H1 (cell line): ENCODE measurements at regions not wholly inside any gene's neighbourhood (a gene's known extent, or its start where the extent isn't known, plus 50 kb on each side); places are given as distances from the start of the nearest gene placed in this dataset.

Experiments
- CTCF ChIA-PET: fragments of 300-600 bp; sonication (Branson Sonifier 250); formaldehyde crosslinking; loops from one replicate; lab custom pipeline; 2021; ENCODE audit not compliant: partially characterized antibody; lab: Charles Lee
- POLR2A ChIA-PET: fragments of 300-600 bp; sonication (Branson Sonifier 250); formaldehyde crosslinking; loops from one replicate; lab custom pipeline; 2021; ENCODE audit warnings: inconsistent platforms; ENCODE audit not compliant: partially characterized antibody; lab: Charles Lee
- DNase-seq, 2 experiments: peaks; one replicate each; pipeline versions ENCODE4 v3.0.0 to v3.0.0-alpha.2; 2010 to 2022; ENCODE audit warnings: low spot score in 2 of 2, low read depth in 1 of 2, mixed read lengths in 1 of 2
- FAIRE-seq: peaks from 2 replicates; lab custom pipeline; 2011; peaks lifted over from hg19 to GRCh38; lab: Jason Lieb, UNC
- H2AFZ ChIP-seq: 2 replicates; pipeline ENCODE4 v1.8.1; 2012; ENCODE audit warnings: low read length, inconsistent platforms
- H2AK5ac ChIP-seq: 2 replicates; pipeline ENCODE4 v1.6.1; 2013; ENCODE audit warnings: low read depth, low read length
- H2BK120ac ChIP-seq: replicated peaks from 2 replicates; pipeline ENCODE3; 2013; ENCODE audit warnings: low read depth, low read length, inconsistent platforms
- H2BK12ac ChIP-seq: 2 replicates; pipeline ENCODE4 v1.6.1; 2013; ENCODE audit warnings: low read depth, low read length
- H2BK15ac ChIP-seq: 2 replicates; pipeline ENCODE4 v1.6.1; 2013; ENCODE audit warnings: low read length
- H2BK20ac ChIP-seq: 2 replicates; pipeline ENCODE4 v1.6.1; 2013; ENCODE audit warnings: low read length
- H2BK5ac ChIP-seq: 2 replicates; pipeline ENCODE4 v1.6.1; 2013; ENCODE audit warnings: low read depth, low read length
- H3K14ac ChIP-seq: 2 replicates; pipeline ENCODE4 v1.6.1; 2013; ENCODE audit warnings: inconsistent platforms; ENCODE audit not compliant: insufficient read length
- H3K18ac ChIP-seq: 2 replicates; pipeline ENCODE4 v1.6.1; 2013; ENCODE audit warnings: low read length; ENCODE audit errors: extremely low read depth
- H3K23ac ChIP-seq: 2 replicates; pipeline ENCODE4 v1.6.1; 2013; ENCODE audit warnings: inconsistent platforms; ENCODE audit not compliant: insufficient read length
- H3K23me2 ChIP-seq: 2 replicates; pipeline ENCODE4 v1.6.1; 2013; ENCODE audit warnings: low read depth, low read length
- H3K27ac ChIP-seq: 2 replicates; pipeline ENCODE4 v1.6.1; 2011; ENCODE audit warnings: low read depth, low read length, inconsistent platforms
- H3K27me3 ChIP-seq, 4 experiments: replicated peaks in 1 of 4; 1 replicate in 1 of 4; 2 replicates in 3 of 4; pipeline versions ENCODE4 v1.6.1 to v1.8.1; 2011 to 2013; ENCODE audit warnings: low read length in 3 of 4, mild to moderate bottlenecking in 3 of 4, inconsistent platforms in 2 of 4, mixed read lengths in 2 of 4, moderate library complexity in 1 of 4; ENCODE audit not compliant: control insufficient read depth in 3 of 4, insufficient read depth in 3 of 4; ENCODE audit errors: extremely low read depth in 1 of 4
- H3K36me3 ChIP-seq, 4 experiments: 2 replicates each; pipeline versions ENCODE4 v1.6.1 to v1.8.1; 2011 to 2013; ENCODE audit warnings: mild to moderate bottlenecking in 4 of 4, low read length in 3 of 4, moderate library complexity in 2 of 4, control low read depth in 1 of 4, inconsistent platforms in 1 of 4; ENCODE audit not compliant: insufficient read depth in 4 of 4, control insufficient read depth in 2 of 4
- H3K4ac ChIP-seq: replicated peaks from 2 replicates; pipeline ENCODE3; 2013; ENCODE audit warnings: low read length, low read depth, mixed read lengths, inconsistent platforms; ENCODE audit not compliant: insufficient read length
- H3K4me1 ChIP-seq, 4 experiments: replicated peaks in 1 of 4; 1 replicate in 1 of 4; 2 replicates in 3 of 4; pipeline versions ENCODE4 v1.6.1 to v1.8.1; 2011 to 2013; ENCODE audit warnings: low read length in 3 of 4, inconsistent platforms in 2 of 4, mixed read lengths in 1 of 4; ENCODE audit not compliant: insufficient read depth in 4 of 4, control insufficient read depth in 3 of 4
- H3K4me2 ChIP-seq, 2 experiments: 2 replicates each; pipeline versions ENCODE4 v1.6.1 to v1.8.1; 2011 to 2013; ENCODE audit warnings: low read depth in 2 of 2, low read length in 2 of 2, control low read depth in 1 of 2, inconsistent platforms in 1 of 2, mild to moderate bottlenecking in 1 of 2; ENCODE audit not compliant: insufficient read depth in 1 of 2
- H3K4me3 ChIP-seq, 4 experiments: fragments of 200-600, 300-600 bp in 1 of 4; sonication (generic), shearing (Covaris generic), sonication (Bioruptor Twin) in 1 of 4; 2 replicates each; pipeline versions ENCODE4 v1.5.1 to v1.8.1; 2011 to 2016; ENCODE audit warnings: low read length in 4 of 4, low read depth in 3 of 4, control low read depth in 2 of 4, inconsistent platforms in 2 of 4, mild to moderate bottlenecking in 2 of 4, mixed read lengths in 1 of 4, moderate library complexity in 1 of 4; ENCODE audit not compliant: insufficient read depth in 2 of 4; ENCODE audit errors: extremely low read depth in 1 of 4
- H3K56ac ChIP-seq: replicated peaks from 2 replicates; pipeline ENCODE3; 2013; ENCODE audit warnings: low read depth, mild to moderate bottlenecking, mixed read lengths, low read length, inconsistent platforms; ENCODE audit not compliant: insufficient read length
- H3K79me1 ChIP-seq: 2 replicates; pipeline ENCODE4 v1.6.1; 2013; ENCODE audit warnings: low read depth, low read length, control low read depth
- H3K79me2 ChIP-seq, 2 experiments: 2 replicates each; pipeline versions ENCODE4 v1.6.1 to v1.8.1; 2012 to 2013; ENCODE audit warnings: low read length in 2 of 2, mild to moderate bottlenecking in 2 of 2, inconsistent platforms in 1 of 2; ENCODE audit not compliant: insufficient read depth in 2 of 2, control insufficient read depth in 1 of 2
- H3K9ac ChIP-seq, 4 experiments: replicated peaks in 1 of 4; 1 replicate in 1 of 4; 2 replicates in 3 of 4; pipeline versions ENCODE4 v1.6.1 to v1.8.1; 2011 to 2013; ENCODE audit warnings: low read depth in 3 of 4, low read length in 3 of 4, control low read depth in 2 of 4, mild to moderate bottlenecking in 2 of 4, moderate library complexity in 2 of 4, inconsistent platforms in 1 of 4; ENCODE audit errors: extremely low read depth in 1 of 4
- H3K9me3 ChIP-seq, 2 experiments: 2 replicates each; pipeline versions ENCODE4 v1.6.1 to v1.8.1; 2012 to 2013; ENCODE audit warnings: mild to moderate bottlenecking in 2 of 2, moderate library complexity in 2 of 2, control low read depth in 1 of 2, inconsistent platforms in 1 of 2, low read depth in 1 of 2, low read length in 1 of 2, mixed read lengths in 1 of 2; ENCODE audit not compliant: insufficient read depth in 2 of 2
- H4K20me1 ChIP-seq, 2 experiments: replicated peaks in 1 of 2; 2 replicates each; pipeline versions ENCODE3 to v1.8.1; 2011 to 2013; ENCODE audit warnings: inconsistent platforms in 2 of 2, low read length in 2 of 2, mild to moderate bottlenecking in 1 of 2; ENCODE audit not compliant: insufficient read depth in 2 of 2, control insufficient read depth in 1 of 2
- H4K5ac ChIP-seq: 2 replicates; pipeline ENCODE4 v1.6.1; 2013; ENCODE audit warnings: low read length, low read depth, mixed read lengths, inconsistent platforms; ENCODE audit not compliant: insufficient read length
- H4K8ac ChIP-seq: 2 replicates; pipeline ENCODE4 v1.8.0; 2013; ENCODE audit warnings: mild to moderate bottlenecking, moderate library complexity, low read length, inconsistent platforms; ENCODE audit not compliant: insufficient read depth; ENCODE audit errors: extremely low read depth
- H4K91ac ChIP-seq: replicated peaks from 2 replicates; pipeline ENCODE3; 2013; ENCODE audit warnings: low read length, mixed read lengths, inconsistent platforms; ENCODE audit not compliant: insufficient read length
- BCL11A ChIP-seq, 2 experiments: IDR thresholded peaks; one replicate each; pipeline ENCODE4 v1.6.1; 2011; ENCODE audit warnings: low read depth in 2 of 2, low read length in 2 of 2, mild to moderate bottlenecking in 2 of 2
- CEBPB ChIP-seq: IDR thresholded peaks from 2 replicates; pipeline ENCODE4 v1.6.1; 2012; ENCODE audit warnings: low read depth, low read length
- GTF2F1 ChIP-seq: IDR thresholded peaks from 2 replicates; pipeline ENCODE4 v1.6.1; 2012; ENCODE audit warnings: low read depth, low read length, improper control_type of control experiment, borderline replicate concordance
- HDAC6 ChIP-seq: IDR thresholded peaks from one replicate; pipeline ENCODE4 v1.7.1; 2012; ENCODE audit warnings: low read depth, mild to moderate bottlenecking, inconsistent platforms, low read length, moderate library complexity
- KDM1A ChIP-seq: fragments of 200-600, 300-600 bp; sonication (generic); IDR thresholded peaks from 2 replicates; pipeline ENCODE4 v1.7.1; 2016; ENCODE audit warnings: mild to moderate bottlenecking, low read length, borderline replicate concordance
- POLR2A ChIP-seq, 2 experiments: IDR thresholded peaks; 1 replicate in 1 of 2; 2 replicates in 1 of 2; pipeline ENCODE4 v1.6.1; 2011; ENCODE audit warnings: low read depth in 2 of 2, low read length in 2 of 2, mild to moderate bottlenecking in 2 of 2; ENCODE audit errors: control extremely low read depth in 1 of 2
- RBBP5 ChIP-seq: IDR thresholded peaks from 2 replicates; pipeline ENCODE4 v1.7.1; 2012; ENCODE audit warnings: low read depth, mild to moderate bottlenecking, inconsistent platforms, low read length, moderate library complexity, borderline replicate concordance
- RXRA ChIP-seq: IDR thresholded peaks from 2 replicates; pipeline ENCODE4 v1.6.1; 2011; ENCODE audit warnings: low read depth, mild to moderate bottlenecking, low read length, moderate library complexity; ENCODE audit not compliant: insufficient read depth
- SUZ12 ChIP-seq: fragments of 200-600 bp; sonication (generic); IDR thresholded peaks from 2 replicates; pipeline ENCODE4 v1.6.1; 2012; ENCODE audit warnings: mild to moderate bottlenecking, inconsistent platforms, low read length, moderate library complexity, mixed read lengths
- TAF1 ChIP-seq: IDR thresholded peaks from 2 replicates; pipeline ENCODE4 v1.6.1; 2011; ENCODE audit warnings: mild to moderate bottlenecking, low read depth, low read length
- WGBS, 2 experiments: shearing (Covaris generic) in 1 of 2; methylation state at CpG; one replicate each; pipeline versions ENCODE4 v1.1.6 to v1.1.7; 2013 to 2015; ENCODE audit warnings: low lambda C conversion rate in 2 of 2, mixed read lengths in 2 of 2, inconsistent platforms in 1 of 2, low coverage in 1 of 2, missing lambda C conversion rate in 1 of 2; ENCODE audit not compliant: insufficient replicate concordance in 2 of 2, insufficient coverage in 1 of 2, insufficient read length in 1 of 2; ENCODE audit errors: extremely low coverage in 1 of 2, missing lambda C conversion rate in 1 of 2; 5-methylcytosine and 5-hydroxymethylcytosine counted together
- TF ChIP-seq, protein P1 (sequence below): IDR thresholded peaks from 2 replicates; pipeline ENCODE4 v1.6.1; 2012; ENCODE audit warnings: inconsistent platforms
- TF ChIP-seq, protein P2 (sequence below): IDR thresholded peaks from 2 replicates; pipeline ENCODE4 v1.6.1; 2011; ENCODE audit warnings: low read length, improper control_type of control experiment

DNA sequence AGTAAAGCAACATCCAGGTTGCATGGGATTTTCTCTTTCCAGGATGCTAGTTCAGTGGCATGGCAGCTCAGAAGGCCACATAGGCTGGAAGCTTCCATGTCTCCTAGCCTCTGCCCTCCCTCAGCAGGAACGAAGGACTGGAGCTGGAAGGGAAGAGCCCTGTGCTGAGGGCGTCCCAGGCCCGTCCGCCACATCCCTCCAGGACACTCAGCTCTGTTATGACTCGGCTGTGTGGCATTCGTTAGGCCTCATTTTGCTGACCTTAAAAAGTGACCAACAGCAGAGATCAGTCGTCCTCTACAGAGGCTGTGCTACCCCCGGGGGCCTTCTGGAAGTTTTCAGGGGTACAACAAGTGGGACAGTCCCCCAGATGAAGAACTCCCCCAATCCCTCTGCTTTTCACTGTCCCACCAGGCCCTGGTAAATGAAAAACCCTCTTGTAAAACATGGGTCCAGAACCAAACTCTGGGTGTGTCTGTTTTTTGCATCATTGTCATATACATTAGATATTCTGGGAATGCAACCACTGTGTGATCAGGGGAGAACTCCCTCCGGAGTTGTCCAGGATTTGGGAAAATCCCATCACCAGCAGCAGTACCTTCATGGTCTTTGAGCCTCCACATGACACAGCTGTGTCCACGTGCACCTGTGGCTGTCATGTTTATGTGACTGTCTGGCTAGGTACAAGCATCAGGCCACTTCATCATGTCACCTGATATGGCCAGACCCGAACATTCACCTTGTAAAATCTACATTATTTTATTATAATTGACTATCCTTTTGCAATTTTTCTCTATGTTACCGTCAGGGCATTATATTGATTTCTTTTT is 149.9 kb downstream of the OR4M2 start:
- no peak for DNase-seq
- POLR2A ChIA-PET: no interaction called here
- no peak overlapping the region for H2AK5ac ChIP-seq
- H3K56ac ChIP-seq: no peak overlapping the region
- no peaks in the 10 kb centered on the region for H3K4me1 ChIP-seq
- H4K91ac ChIP-seq: no peak overlapping the region
- no peak overlapping the region for H2AFZ ChIP-seq
- H3K4ac ChIP-seq: no peak overlapping the region
- H3K14ac ChIP-seq: no peak overlapping the region
- WGBS, 2 experiments: 59% methylated on average over 9 of the region's 12 CpGs; no CpG with 5 or more reads in 1 of the 2 experiments
- no peak overlapping the region for H3K23ac ChIP-seq
- TF ChIP-seq TAF1: no peak
- TF ChIP-seq KDM1A: no peak
- TF ChIP-seq GTF2F1: no peak
- TF ChIP-seq POLR2A (IDR thresholded peaks at IDR 0.05; ENCODE audit: control extremely low read depth in 1 of 2, low read depth in 2 of 2, low read length in 2 of 2): no peak
- no peak for TF ChIP-seq SUZ12
- no peak for TF ChIP-seq BCL11A (IDR thresholded peaks at IDR 0.05; ENCODE audit: low read depth in 2 of 2, low read length in 2 of 2)
- TF ChIP-seq, protein P1, sequence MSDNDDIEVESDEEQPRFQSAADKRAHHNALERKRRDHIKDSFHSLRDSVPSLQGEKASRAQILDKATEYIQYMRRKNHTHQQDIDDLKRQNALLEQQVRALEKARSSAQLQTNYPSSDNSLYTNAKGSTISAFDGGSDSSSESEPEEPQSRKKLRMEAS: no peak
- TF ChIP-seq RBBP5: no peak
- no peak for TF ChIP-seq HDAC6
- TF ChIP-seq, protein P2, sequence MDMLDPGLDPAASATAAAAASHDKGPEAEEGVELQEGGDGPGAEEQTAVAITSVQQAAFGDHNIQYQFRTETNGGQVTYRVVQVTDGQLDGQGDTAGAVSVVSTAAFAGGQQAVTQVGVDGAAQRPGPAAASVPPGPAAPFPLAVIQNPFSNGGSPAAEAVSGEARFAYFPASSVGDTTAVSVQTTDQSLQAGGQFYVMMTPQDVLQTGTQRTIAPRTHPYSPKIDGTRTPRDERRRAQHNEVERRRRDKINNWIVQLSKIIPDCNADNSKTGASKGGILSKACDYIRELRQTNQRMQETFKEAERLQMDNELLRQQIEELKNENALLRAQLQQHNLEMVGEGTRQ: no peak
- TF ChIP-seq RXRA: no peak
- no peak for TF ChIP-seq CEBPB
- no peak overlapping the region for H2BK120ac ChIP-seq
- H2BK15ac ChIP-seq: no peak overlapping the region
- no peak overlapping the region for H3K4me2 ChIP-seq
- peaks cover 47 to 81% of the 10 kb centered on the region in 2 experiments for H3K9me3 ChIP-seq
- H3K4me3 ChIP-seq: no peak overlapping the region
- no peak for FAIRE-seq
- H3K27ac ChIP-seq: no peak overlapping the region
- H2BK5ac ChIP-seq: no peak overlapping the region
- no peaks in the 10 kb centered on the region for H3K79me2 ChIP-seq
- no peak overlapping the region for H4K5ac ChIP-seq
- H3K18ac ChIP-seq: no peak overlapping the region
- no peaks in the 10 kb centered on the region for H4K20me1 ChIP-seq
- no peaks in the 10 kb centered on the region for H3K79me1 ChIP-seq
- CTCF ChIA-PET: no interaction called here
- no peak overlapping the region for H4K8ac ChIP-seq
- H2BK12ac ChIP-seq: no peak overlapping the region
- H3K36me3 ChIP-seq: no peaks in the 10 kb centered on the region
- H3K9ac ChIP-seq: no peak overlapping the region
- H3K27me3 ChIP-seq: no peaks in the 10 kb centered on the region
- H3K23me2 ChIP-seq: peaks cover 7% of the 10 kb centered on the region; the same call in 1 of the 2 replicates
- H2BK20ac ChIP-seq: no peak overlapping the region
